HG02623 (cell line): ENCODE measurements at regions not wholly inside any gene's neighbourhood (a gene's known extent, or its start where the extent isn't known, plus 50 kb on each side); places are given as distances from the start of the nearest gene placed in this dataset.

Experiments used
- ATAC-seq: cut with Tn5 transposase; IDR thresholded peaks from one replicate; pipeline ENCODE4 v1.9.1; 2021; ENCODE audit warnings: moderate library complexity; ENCODE audit not compliant: unreplicated experiment

GRCh38 chr6:22878324-22878701 is 308.9 kb downstream of the HDGFL1 start:
- ATAC-seq: no peak

GRCh38 chr6:22878706-22879105 is 309.3 kb downstream of the HDGFL1 start:
- no peak for ATAC-seq

- ATAC-seq: no peak
Observed at GRCh38 chr6:22880686-22881433, 311.5 kb downstream of the HDGFL1 start.

DNA sequence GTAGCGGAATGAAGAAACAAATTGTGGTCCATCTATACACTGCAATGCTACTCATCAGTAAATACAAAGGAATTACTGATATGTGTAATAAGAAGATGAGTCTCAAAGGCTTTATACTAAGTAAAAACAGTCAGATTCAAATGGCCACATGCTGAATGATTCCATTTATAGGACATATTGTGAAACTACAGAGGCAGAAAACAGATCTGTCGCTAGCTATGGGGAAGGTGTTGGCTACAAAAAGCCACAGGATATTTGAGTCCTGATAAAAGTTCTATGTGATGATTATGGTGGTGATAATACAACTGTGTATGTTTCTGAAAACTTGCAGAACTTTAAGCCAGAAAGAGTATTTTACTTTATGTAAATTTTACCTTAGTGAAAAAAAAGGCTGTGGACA is 313.2 kb downstream of the HDGFL1 start:
- no peak for ATAC-seq

GRCh38 chr6:22883061-22883717 is 313.8 kb downstream of the HDGFL1 start:
- no peak for ATAC-seq

- ATAC-seq: no peak
Observed at GRCh38 chr6:22884456-22884855, 315.1 kb downstream of the HDGFL1 start.

- no peak for ATAC-seq
Observed at GRCh38 chr6:22886650-22887581, 317.6 kb downstream of the HDGFL1 start.

- ATAC-seq: no peak
Observed at GRCh38 chr6:22888163-22888752, 318.9 kb downstream of the HDGFL1 start.

DNA sequence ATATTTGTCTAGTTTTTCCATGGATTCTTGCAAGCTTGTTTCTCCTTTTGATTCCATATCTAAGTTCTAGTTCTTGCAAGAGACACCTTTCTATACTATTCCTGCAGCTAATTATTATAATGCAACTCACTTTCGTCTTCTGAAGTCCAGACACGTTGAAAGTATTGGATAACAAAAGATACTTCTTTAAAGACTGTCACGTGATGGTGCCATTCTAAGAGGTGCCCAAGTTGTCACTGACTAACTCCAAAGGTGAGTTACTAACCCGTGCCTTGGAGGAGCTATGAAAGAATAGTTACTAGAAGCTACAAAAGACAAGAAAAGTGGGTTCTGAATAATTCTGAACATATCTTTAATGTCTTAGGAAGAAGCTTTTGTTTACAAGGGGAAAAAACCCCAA is 322.6 kb downstream of the HDGFL1 start:
- no peak for ATAC-seq

- ATAC-seq: no peak
Observed at GRCh38 chr6:22892452-22892851, 323.1 kb downstream of the HDGFL1 start.

DNA sequence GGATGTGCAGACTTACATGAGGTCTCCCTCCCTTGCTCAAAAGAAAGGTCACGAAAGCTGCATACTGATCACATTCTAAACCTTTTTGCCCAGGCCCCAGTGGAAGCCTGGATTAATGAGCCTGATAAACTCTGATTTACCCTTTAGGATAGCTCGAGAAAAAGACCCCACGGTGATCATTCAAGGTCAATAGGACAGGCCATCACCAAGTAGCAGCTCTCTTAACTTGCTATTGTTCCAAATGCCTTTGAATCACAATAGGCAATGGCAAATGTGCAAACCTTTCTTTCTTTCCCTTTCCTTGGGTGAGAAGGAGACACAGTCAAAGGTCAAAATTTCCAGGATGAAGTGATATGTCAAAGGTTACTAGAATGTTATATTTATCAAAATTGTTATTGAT is 327.3 kb downstream of the HDGFL1 start:
- no peak for ATAC-seq

DNA sequence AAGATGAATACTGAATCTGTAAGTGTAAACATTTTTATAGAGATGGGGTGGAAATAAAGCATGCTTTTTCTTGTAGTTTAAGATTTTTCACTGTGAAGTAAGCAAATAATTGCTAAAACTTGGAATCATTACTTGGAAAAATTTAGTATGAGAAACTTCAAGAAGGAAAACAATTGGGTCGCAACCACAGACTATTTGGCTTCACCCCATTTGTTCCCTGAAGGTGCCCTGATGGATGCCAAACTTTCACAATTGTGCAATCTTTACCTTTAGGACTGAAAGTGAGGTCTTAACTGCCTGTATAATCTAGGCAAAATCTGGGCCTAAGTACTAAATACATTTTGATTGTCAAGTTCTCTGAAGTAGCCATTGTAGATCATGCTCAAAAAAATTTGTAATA is 330.1 kb downstream of the HDGFL1 start:
- ATAC-seq: no peak

- ATAC-seq: no peak
Observed at GRCh38 chr6:22903826-22904225, 334.5 kb downstream of the HDGFL1 start.

GRCh38 chr6:22904431-22904830 is 335.1 kb downstream of the HDGFL1 start:
- no peak for ATAC-seq

- no peak for ATAC-seq
Observed at GRCh38 chr6:22906091-22906549, 336.8 kb downstream of the HDGFL1 start.

DNA sequence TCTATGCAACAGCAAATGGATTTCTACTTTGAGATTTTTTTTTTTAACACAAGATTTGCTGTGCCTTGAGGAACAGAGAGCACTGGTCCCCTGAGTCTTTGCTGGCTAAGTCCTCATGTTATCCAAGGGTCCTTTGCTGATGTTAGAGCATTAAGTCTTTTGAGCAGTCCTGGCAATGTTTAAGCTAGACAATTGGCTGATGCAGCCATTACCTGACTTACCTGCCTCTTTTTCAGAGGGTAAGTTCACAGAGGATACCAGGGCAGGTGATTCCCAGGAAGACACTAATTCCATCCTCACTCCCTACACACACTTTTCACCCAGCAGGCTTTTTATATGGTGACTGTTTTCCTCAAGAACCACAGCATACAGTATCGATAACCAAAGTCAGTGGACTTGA is 337.7 kb downstream of the HDGFL1 start:
- ATAC-seq: no peak

- ATAC-seq: no peak
Observed at GRCh38 chr6:22910370-22910769, 341.0 kb downstream of the HDGFL1 start.

DNA sequence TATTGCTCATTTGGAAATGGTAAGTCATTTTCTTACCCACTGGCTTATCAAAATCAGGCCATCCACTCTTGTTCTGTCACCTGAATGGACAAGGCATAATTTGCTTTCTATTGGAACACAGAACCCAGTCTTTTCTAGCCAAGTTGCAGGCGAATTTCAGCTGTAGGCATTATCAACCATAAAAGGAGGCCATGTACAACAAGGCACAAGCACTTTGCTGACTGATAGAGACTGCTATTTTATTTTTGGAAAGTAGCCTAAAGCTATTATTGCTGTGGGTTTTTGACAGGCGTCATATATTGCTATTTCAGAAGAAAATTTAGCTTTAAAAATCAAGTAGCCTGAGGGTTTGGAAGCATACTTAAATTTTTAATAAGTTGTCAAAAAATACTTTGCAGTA is 344.2 kb downstream of the HDGFL1 start:
- ATAC-seq: no peak

DNA sequence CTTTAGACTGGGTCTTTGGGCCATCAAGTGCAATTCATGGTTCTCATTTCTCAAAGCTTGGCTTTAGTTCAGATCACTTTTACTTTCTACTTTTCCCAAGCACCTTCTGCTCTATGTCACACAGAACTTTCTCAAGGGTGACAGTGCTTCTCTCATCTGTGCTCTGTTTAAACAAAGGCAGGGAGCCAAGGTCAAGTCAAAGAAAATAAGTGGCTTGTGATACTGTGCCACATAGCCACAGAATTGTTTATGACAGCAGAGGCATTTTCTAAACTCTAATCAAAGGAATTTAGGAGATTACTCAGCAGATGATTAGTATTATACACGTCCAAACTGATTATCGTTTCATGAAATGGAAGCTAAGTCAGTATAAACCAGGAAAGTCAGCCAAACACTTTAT is 348.0 kb downstream of the HDGFL1 start:
- ATAC-seq: no peak

DNA sequence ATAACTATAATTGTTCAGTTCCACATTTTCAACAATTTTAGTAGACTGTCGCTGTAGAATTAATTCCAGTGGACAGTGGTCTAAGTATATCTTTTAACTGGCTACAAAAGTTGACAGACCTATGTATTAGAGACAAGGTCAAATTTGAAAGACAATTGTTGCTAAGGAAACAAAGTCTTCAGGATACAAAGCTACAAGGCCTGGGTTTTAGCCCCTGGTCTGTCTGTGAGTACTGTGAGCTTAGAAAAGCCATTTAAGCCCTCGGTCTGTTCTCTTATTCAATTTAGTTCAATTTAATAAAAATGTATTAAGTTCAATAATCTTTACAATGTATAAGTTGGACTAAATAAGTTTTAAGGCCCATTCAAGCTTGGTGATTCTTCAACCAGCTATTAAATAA is 352.5 kb downstream of the HDGFL1 start:
- no peak for ATAC-seq

DNA sequence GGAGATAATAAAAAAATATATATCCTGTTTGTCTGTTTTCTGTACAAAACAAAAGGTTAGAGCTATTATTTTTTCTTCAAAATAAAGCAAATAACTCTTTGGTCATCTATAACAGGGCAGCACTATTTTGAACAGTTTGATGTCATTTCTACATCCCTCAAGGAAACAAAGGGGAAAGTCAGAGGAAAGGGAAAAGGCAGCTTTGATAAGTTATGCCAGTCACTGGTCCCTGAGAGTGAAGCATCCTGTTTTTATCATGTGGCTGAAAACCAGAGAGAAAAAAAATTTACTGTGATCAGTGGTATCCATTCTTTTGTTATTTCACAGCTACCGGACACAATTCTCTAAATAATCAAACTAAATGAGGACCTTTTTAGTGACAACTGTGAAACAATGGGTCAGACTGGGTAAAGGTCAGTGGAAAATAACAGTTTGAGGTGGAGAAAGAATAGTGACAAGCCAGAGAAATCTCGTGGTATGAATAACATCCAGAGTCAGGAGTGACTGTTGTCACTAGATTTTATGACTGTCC is 356.0 kb downstream of the HDGFL1 start:
- ATAC-seq: no peak
